ENCODE measurements at regions not wholly inside any gene's neighbourhood (a gene's known extent, or its start where the extent isn't known, plus 50 kb on each side); places are given as distances from the start of the nearest gene placed in this dataset.

- Mint-ChIP-seq H3K4me1 (ENCODE audit: insufficient read depth, unreplicated experiment) (peaks cover 13% of the 10 kb centered on the region), H3K36me3 (ENCODE audit: insufficient read depth, unreplicated experiment) (no peaks in the 10 kb centered on the region), H3K27ac (ENCODE audit: low read depth, unreplicated experiment) (peak overlapping the region; percentile 87), H3K27me3 (ENCODE audit: insufficient read depth, unreplicated experiment) (no peaks in the 10 kb centered on the region), H3K9me3 (ENCODE audit: unreplicated experiment) (peaks cover 7% of the 10 kb centered on the region), H3K4me3 (ENCODE audit: unreplicated experiment) (no peak overlapping the region)
- TF ChIP-seq, protein P1, sequence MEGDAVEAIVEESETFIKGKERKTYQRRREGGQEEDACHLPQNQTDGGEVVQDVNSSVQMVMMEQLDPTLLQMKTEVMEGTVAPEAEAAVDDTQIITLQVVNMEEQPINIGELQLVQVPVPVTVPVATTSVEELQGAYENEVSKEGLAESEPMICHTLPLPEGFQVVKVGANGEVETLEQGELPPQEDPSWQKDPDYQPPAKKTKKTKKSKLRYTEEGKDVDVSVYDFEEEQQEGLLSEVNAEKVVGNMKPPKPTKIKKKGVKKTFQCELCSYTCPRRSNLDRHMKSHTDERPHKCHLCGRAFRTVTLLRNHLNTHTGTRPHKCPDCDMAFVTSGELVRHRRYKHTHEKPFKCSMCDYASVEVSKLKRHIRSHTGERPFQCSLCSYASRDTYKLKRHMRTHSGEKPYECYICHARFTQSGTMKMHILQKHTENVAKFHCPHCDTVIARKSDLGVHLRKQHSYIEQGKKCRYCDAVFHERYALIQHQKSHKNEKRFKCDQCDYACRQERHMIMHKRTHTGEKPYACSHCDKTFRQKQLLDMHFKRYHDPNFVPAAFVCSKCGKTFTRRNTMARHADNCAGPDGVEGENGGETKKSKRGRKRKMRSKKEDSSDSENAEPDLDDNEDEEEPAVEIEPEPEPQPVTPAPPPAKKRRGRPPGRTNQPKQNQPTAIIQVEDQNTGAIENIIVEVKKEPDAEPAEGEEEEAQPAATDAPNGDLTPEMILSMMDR (IDR thresholded peaks at IDR 0.05; ENCODE audit: unreplicated experiment), result no peak
- intact Hi-C loops (cut with micrococcal nuclease), result loop anchor here (1.0 to 10.0 kb wide), 5 partner anchors 105 to 385 kb away; no protein-coding TSS in a partner anchor
- no TSS peak for BruUV-seq (replicated peaks)
- ChIA-PET CTCF (interaction anchor here (0.5 to 1.1 kb wide), 5 partner anchors 10 to 436 kb away, joined by 3 to 4 read pairs (median 3); no protein-coding TSS in a partner anchor), POLR2A (interaction anchor here (0.8 to 1.3 kb wide), 3 partner anchors 78 to 257 kb away, joined by 3 read pairs; no protein-coding TSS in a partner anchor)
- DNase-seq (ENCODE audit: unreplicated experiment), result peak; percentile 35
These were observed 213.3 kb downstream of the PCSK1 start for GRCh38 chr5:96219580-96220281.

GRCh38 chr5:96218653-96219052, 214.4 kb downstream of the PCSK1 start:
- Mint-ChIP-seq H3K4me1 (ENCODE audit: insufficient read depth, unreplicated experiment) (peaks cover 13% of the 10 kb centered on the region), H3K27ac (ENCODE audit: low read depth, unreplicated experiment) (peak overlapping the region; percentile 87), H3K36me3 (ENCODE audit: insufficient read depth, unreplicated experiment) (no peaks in the 10 kb centered on the region), H3K4me3 (ENCODE audit: unreplicated experiment) (no peak overlapping the region), H3K9me3 (ENCODE audit: unreplicated experiment) (peaks cover 7% of the 10 kb centered on the region), H3K27me3 (ENCODE audit: insufficient read depth, unreplicated experiment) (no peaks in the 10 kb centered on the region)
- ChIA-PET POLR2A (interaction anchor here (0.5 to 1.4 kb wide), 4 partner anchors 9 to 47 kb away, joined by 3 to 4 read pairs (median 4); no protein-coding TSS in a partner anchor), CTCF (interaction anchor here (0.9 to 1.2 kb wide), 4 partner anchors 30 to 362 kb away, joined by 3 read pairs; no protein-coding TSS in a partner anchor)
- TF ChIP-seq, protein P1 (IDR thresholded peaks at IDR 0.05; ENCODE audit: unreplicated experiment), result no peak
- BruUV-seq (replicated peaks), result no TSS peak
- no peak for DNase-seq (ENCODE audit: unreplicated experiment)
- intact Hi-C loops (cut with micrococcal nuclease), result no loop called here

DNA sequence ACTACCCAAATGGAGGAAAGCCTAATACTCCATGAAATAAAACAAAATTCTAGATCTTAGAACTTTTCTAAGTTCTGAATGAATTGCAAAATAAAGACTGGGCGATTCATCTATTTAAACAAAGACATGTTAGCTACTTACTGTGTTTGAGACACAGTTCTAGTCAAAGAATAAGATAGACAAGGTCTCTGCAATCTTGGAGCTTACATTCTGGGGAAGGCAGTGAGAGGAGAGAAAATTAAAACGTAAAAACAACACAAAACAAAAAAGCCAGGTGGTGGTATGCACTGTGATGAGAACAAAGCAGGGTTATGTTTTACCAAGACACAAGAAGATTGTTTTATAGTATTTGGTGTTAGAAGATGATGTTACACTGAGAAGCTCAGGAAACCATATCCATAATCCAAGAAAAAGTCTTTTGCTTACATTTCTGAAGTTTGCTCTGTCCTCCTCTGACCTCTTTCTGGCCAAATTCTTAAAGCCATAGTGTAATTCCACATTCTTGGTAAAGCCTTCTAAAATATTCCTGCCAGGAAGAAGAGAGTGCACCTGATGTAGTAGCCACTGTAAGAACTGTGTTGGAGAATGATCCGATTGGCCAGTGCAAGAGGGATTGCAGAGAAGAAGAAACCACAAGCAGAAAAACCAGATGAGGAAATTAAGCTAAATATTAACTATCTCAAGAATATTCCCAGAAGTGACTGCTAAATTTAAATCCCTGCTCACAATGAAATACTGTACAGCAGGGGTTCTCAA, 218.4 kb downstream of the PCSK1 start:
- no peaks in the 10 kb centered on the region for H3K9me3 Mint-ChIP-seq (ENCODE audit: unreplicated experiment)
- POLR2A ChIA-PET, result interaction anchor here (1.0 to 1.1 kb wide), 3 partner anchors 13 to 120 kb away, joined by 3 read pairs; no protein-coding TSS in a partner anchor
- H3K36me3 Mint-ChIP-seq (ENCODE audit: insufficient read depth, unreplicated experiment), result no peaks in the 10 kb centered on the region
- H3K27ac Mint-ChIP-seq (ENCODE audit: low read depth, unreplicated experiment), result no peak overlapping the region
- BruUV-seq (replicated peaks), result no TSS peak
- H3K4me1 Mint-ChIP-seq (ENCODE audit: insufficient read depth, unreplicated experiment), result peaks cover 14% of the 10 kb centered on the region
- CTCF ChIA-PET, result interaction anchor here (0.8 to 1.5 kb wide), 5 partner anchors 10 to 254 kb away, joined by 3 to 4 read pairs (median 3); no protein-coding TSS in a partner anchor
- H3K4me3 Mint-ChIP-seq (ENCODE audit: unreplicated experiment), result no peak overlapping the region
- TF ChIP-seq, protein P1 (IDR thresholded peaks at IDR 0.05; ENCODE audit: unreplicated experiment), result no peak
- no peaks in the 10 kb centered on the region for H3K27me3 Mint-ChIP-seq (ENCODE audit: insufficient read depth, unreplicated experiment)
- DNase-seq (ENCODE audit: unreplicated experiment), result no peak
- intact Hi-C loops (cut with micrococcal nuclease), result no loop called here

- intact Hi-C loops (cut with micrococcal nuclease), result no loop called here
- TF ChIP-seq, protein P1 (IDR thresholded peaks at IDR 0.05; ENCODE audit: unreplicated experiment), result no peak
- peaks cover 32% of the 10 kb centered on the region for H3K9me3 Mint-ChIP-seq (ENCODE audit: unreplicated experiment)
- H3K4me1 Mint-ChIP-seq (ENCODE audit: insufficient read depth, unreplicated experiment), result peaks cover 9% of the 10 kb centered on the region
- ChIA-PET CTCF (no interaction called here), POLR2A (no interaction called here)
- H3K36me3 Mint-ChIP-seq (ENCODE audit: insufficient read depth, unreplicated experiment), result peaks cover 6% of the 10 kb centered on the region
- no TSS peak for BruUV-seq (replicated peaks)
- H3K27ac Mint-ChIP-seq (ENCODE audit: low read depth, unreplicated experiment), result no peak overlapping the region
- no peak overlapping the region for H3K4me3 Mint-ChIP-seq (ENCODE audit: unreplicated experiment)
- peak; percentile 44 for DNase-seq (ENCODE audit: unreplicated experiment)
- H3K27me3 Mint-ChIP-seq (ENCODE audit: insufficient read depth, unreplicated experiment), result no peaks in the 10 kb centered on the region
These were observed 223.2 kb downstream of the PCSK1 start for GRCh38 chr5:96209829-96210228.

Measured in MCF 10A (cell line).